Activated CD8-positive, alpha-beta T cell treated with anti-CD3 and anti-CD28 coated beads for 36 hours (primary cell): ENCODE measurements at regions not wholly inside any gene's neighbourhood (a gene's known extent, or its start where the extent isn't known, plus 50 kb on each side); places are given as distances from the start of the nearest gene placed in this dataset.

Experiments
- ATAC-seq: fragments of 200-7000 bp; cut with Tn5 transposase; one replicate; pipeline ENCODE4 v1.10.0; 2021; ENCODE audit warnings: mild to moderate bottlenecking, moderate library complexity
- CTCF ChIA-PET: fragments of 350-600 bp; sonication (Branson Sonifier 250); formaldehyde crosslinking; loops from one replicate; lab custom pipeline; 2021; ENCODE audit warnings: antibody characterized with exemption; lab: Charles Lee
- POLR2A ChIA-PET: fragments of 350-600 bp; sonication (Branson Sonifier 250); formaldehyde crosslinking; loops from one replicate; lab custom pipeline; 2021; ENCODE audit warnings: antibody characterized with exemption; lab: Charles Lee
- DNase-seq: peaks from one replicate; pipeline ENCODE4 v3.0.0-alpha.2; 2020
- H3K27ac Mint-ChIP-seq: one replicate; pipeline ENCODE4 v1.8.0; 2021; ENCODE audit warnings: mild to moderate bottlenecking, mixed read lengths
- H3K27me3 Mint-ChIP-seq: one replicate; pipeline ENCODE4 v1.8.0; 2021; ENCODE audit warnings: mixed read lengths
- H3K36me3 Mint-ChIP-seq: one replicate; pipeline ENCODE4 v1.8.0; 2021; ENCODE audit warnings: low read depth, mixed read lengths
- H3K4me1 Mint-ChIP-seq: one replicate; pipeline ENCODE4 v1.8.0; 2021; ENCODE audit warnings: low read depth, mixed read lengths
- H3K4me3 Mint-ChIP-seq: one replicate; pipeline ENCODE4 v1.8.0; 2021; ENCODE audit warnings: mild to moderate bottlenecking, moderate library complexity, mixed read lengths
- H3K9me3 Mint-ChIP-seq: one replicate; pipeline ENCODE4 v1.8.0; 2021; ENCODE audit warnings: mixed read lengths
- CTCF ChIP-seq: fragments of 200-600 bp; IDR thresholded peaks from one replicate; pipeline ENCODE4 v1.8.0; 2022; ENCODE audit warnings: antibody characterized with exemption, mild to moderate bottlenecking
- intact Hi-C: fragments of 100-400 bp; cut with micrococcal nuclease; formaldehyde crosslinking; loops from one replicate; pipeline ENCODE4 v1.10.0; 2022

DNA sequence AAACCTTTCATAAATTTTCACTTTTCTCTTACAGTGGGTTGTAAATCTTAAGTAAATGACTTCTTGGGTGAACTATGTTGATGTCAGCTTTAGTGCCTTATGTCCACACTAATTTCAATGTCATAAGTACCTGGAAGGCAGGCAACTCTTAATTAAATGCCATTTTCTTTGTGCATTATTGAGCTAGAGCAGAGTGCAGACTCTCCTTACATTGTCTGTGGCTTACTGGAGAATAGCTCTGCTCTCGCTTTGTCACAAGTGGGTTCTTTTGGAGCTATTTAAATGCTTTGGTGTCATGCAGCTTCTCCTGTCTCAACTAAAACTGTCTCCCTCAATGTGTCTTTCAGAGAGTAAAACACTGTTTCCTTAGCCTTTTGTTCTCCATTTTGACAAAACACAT is 411.6 kb downstream of the STIM2 start:
- ChIA-PET CTCF (no interaction called here), POLR2A (no interaction called here)
- Mint-ChIP-seq H3K4me3 (no peak overlapping the region), H3K36me3 (no peaks in the 10 kb centered on the region), H3K27me3 (no peaks in the 10 kb centered on the region), H3K27ac (no peak overlapping the region), H3K4me1 (no peaks in the 10 kb centered on the region), H3K9me3 (no peaks in the 10 kb centered on the region)
- no peak for ATAC-seq
- DNase-seq, result no peak
- intact Hi-C loops, result no loop called here
- no peak for TF ChIP-seq CTCF

GRCh38 chr4:27276307-27277073 is 415.8 kb downstream of the STIM2 start:
- Mint-ChIP-seq H3K27ac (no peak overlapping the region), H3K4me1 (no peaks in the 10 kb centered on the region), H3K9me3 (no peaks in the 10 kb centered on the region), H3K4me3 (no peak overlapping the region), H3K27me3 (no peaks in the 10 kb centered on the region), H3K36me3 (no peaks in the 10 kb centered on the region)
- ChIA-PET POLR2A (no interaction called here), CTCF (no interaction called here)
- ATAC-seq (no peak), DNase-seq (no peak)
- intact Hi-C loops, result no loop called here
- no peak for TF ChIP-seq CTCF

DNA sequence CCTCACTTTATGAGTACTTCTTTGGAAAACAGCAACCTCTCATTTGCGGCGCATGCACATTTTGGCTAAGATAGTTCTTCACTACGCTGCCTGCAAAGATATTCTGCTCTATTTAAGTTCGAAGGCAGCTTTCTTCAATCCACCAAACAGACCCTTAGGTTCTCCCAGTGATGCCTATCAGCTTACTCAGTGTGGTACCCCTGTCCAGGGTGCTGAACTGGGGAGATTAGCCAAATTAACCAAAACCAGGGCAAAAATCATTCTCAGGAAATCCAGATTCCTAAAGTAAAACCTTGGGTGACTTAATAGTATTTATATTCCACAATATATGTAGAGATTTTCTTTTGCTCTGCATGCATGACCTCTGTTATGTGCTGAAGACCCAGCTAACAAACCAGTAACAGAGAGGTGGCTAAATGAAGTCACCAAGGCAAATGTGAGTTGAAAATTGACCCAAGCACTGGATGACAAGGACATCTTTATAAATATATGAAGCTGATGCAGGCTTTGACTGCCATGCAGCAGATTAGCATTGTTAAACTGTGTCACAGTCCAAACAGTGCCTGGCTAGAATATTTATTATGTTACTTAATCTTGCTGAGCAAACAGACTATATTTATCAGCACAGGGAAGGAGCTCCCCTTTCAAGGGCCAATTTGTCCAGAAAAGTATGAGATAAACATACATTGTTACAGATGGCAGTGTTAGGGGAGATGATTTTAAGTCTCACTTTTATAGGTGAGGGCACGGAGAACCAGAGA is 418.2 kb downstream of the STIM2 start:
- Mint-ChIP-seq H3K27me3 (no peaks in the 10 kb centered on the region), H3K4me3 (no peak overlapping the region), H3K27ac (no peak overlapping the region), H3K36me3 (no peaks in the 10 kb centered on the region), H3K4me1 (no peaks in the 10 kb centered on the region), H3K9me3 (no peaks in the 10 kb centered on the region)
- POLR2A ChIA-PET, result no interaction called here
- DNase-seq (peak; percentile 11), ATAC-seq (no peak)
- no peak for TF ChIP-seq CTCF
- CTCF ChIA-PET, result no interaction called here
- intact Hi-C loops, result no loop called here

DNA sequence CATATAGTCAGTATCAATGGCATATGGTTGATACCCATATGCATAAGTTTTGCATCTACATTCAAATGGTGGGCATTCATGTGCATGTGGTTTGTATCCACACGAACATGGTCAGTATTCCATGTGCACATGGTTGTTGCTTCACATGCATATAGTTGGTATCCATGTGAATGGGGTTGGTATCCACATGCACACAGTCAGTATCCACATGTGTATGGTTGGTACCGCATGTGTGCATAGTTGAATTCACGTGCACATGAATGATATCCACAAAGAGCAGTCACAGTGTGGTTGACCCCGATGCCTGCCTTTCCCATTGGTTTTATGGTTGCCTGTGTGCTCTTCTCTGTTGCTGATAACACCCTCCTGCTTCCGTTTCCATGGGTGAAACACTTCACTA is 427.9 kb downstream of the STIM2 start:
- DNase-seq (no peak), ATAC-seq (no peak)
- Mint-ChIP-seq H3K9me3 (no peaks in the 10 kb centered on the region), H3K27ac (no peak overlapping the region), H3K36me3 (no peaks in the 10 kb centered on the region), H3K4me1 (no peaks in the 10 kb centered on the region), H3K4me3 (no peak overlapping the region), H3K27me3 (no peaks in the 10 kb centered on the region)
- no peak for TF ChIP-seq CTCF
- intact Hi-C loops, result no loop called here
- ChIA-PET CTCF (no interaction called here), POLR2A (no interaction called here)

DNA sequence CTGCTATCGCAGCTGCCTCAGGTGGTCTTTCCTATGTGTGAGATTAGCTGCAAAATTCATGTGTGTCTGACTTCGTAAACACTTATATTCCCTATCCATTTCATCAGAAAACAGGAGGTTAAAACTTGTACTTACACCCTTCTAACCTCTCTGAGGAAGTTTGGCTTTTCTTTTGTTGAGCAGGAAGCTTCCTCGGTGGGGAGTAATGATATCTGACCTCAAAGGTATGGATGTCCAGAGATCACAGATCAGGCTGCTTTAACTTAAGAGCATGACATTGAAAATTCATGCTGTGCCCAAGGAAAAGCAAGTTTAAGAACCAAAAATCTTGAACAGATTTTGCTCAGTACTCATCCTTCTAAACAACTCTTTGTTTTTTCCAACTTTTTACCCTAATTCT is 429.1 kb downstream of the STIM2 start:
- TF ChIP-seq CTCF, result no peak
- Mint-ChIP-seq H3K4me1 (no peaks in the 10 kb centered on the region), H3K27me3 (no peaks in the 10 kb centered on the region), H3K36me3 (no peaks in the 10 kb centered on the region), H3K4me3 (no peak overlapping the region), H3K9me3 (no peaks in the 10 kb centered on the region), H3K27ac (no peak overlapping the region)
- DNase-seq, result no peak
- POLR2A ChIA-PET, result no interaction called here
- CTCF ChIA-PET, result no interaction called here
- intact Hi-C loops, result no loop called here
- no peak for ATAC-seq
